H54 (cell line): ENCODE measurements at regions not wholly inside any gene's neighbourhood (a gene's known extent, or its start where the extent isn't known, plus 50 kb on each side); places are given as distances from the start of the nearest gene placed in this dataset.
"Not testable (repeated sequence)": the region's sequence is repeated elsewhere in the genome, so short reads cannot be mapped to it uniquely, and the experiment has no call there.

Source experiments
- DNase-seq: peaks from one replicate; pipeline ENCODE4 v3.0.0; 2011; ENCODE audit warnings: low spot score, mixed read lengths; ENCODE audit not compliant: insufficient read length
- FAIRE-seq: peaks from 3 replicates; lab custom pipeline; 2011; peaks lifted over from hg19 to GRCh38; lab: Jason Lieb, UNC
- POLR2A ChIP-seq: IDR thresholded peaks from 2 replicates; pipeline ENCODE4 v1.6.1; 2011; ENCODE audit warnings: low read depth, mild to moderate bottlenecking, low read length

- FAIRE-seq = no peak
- no peak for TF ChIP-seq POLR2A
- no peak for DNase-seq
Measured at GRCh38 chr6:76867182-76867581, 596.1 kb downstream of the HTR1B start.

GRCh38 chr6:76866091-76866915 lies 597.0 kb downstream of the HTR1B start:
- TF ChIP-seq POLR2A = no peak
- FAIRE-seq = no peak
- no peak for DNase-seq

- DNase-seq (no peak), FAIRE-seq (no peak)
- no peak for TF ChIP-seq POLR2A
Measured at GRCh38 chr6:76862936-76863335, 600.4 kb downstream of the HTR1B start.

GRCh38 chr6:76861403-76861802 lies 601.9 kb downstream of the HTR1B start:
- DNase-seq = no peak
- no peak for TF ChIP-seq POLR2A
- FAIRE-seq = peak; percentile 75

DNA sequence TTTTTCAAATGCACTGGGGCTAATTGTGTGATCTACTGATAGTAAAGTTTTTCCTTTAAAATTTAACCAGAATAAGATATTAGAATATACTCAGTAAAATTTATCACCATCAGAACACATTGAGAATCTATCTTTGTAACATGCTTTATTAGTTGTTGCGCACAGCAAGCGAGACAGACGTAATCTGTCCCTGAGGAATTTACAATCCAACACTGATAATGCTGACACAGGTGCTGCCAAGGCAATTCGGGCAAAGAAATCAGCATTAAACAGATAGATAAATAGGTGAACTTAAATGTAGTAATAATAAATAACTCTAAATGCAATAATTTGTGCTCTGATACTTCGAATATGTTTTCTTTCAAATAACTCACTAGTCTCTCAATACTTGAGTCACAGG lies 607.2 kb downstream of the HTR1B start:
- FAIRE-seq (no peak), DNase-seq (no peak)
- no peak for TF ChIP-seq POLR2A

GRCh38 chr6:76852776-76853175 lies 610.5 kb downstream of the HTR1B start:
- peak; percentile 79 for FAIRE-seq
- TF ChIP-seq POLR2A = no peak
- no peak for DNase-seq

- not testable (repeated sequence) for FAIRE-seq, DNase-seq
Measured at GRCh38 chr6:76849274-76849970, 613.9 kb downstream of the HTR1B start.

DNA sequence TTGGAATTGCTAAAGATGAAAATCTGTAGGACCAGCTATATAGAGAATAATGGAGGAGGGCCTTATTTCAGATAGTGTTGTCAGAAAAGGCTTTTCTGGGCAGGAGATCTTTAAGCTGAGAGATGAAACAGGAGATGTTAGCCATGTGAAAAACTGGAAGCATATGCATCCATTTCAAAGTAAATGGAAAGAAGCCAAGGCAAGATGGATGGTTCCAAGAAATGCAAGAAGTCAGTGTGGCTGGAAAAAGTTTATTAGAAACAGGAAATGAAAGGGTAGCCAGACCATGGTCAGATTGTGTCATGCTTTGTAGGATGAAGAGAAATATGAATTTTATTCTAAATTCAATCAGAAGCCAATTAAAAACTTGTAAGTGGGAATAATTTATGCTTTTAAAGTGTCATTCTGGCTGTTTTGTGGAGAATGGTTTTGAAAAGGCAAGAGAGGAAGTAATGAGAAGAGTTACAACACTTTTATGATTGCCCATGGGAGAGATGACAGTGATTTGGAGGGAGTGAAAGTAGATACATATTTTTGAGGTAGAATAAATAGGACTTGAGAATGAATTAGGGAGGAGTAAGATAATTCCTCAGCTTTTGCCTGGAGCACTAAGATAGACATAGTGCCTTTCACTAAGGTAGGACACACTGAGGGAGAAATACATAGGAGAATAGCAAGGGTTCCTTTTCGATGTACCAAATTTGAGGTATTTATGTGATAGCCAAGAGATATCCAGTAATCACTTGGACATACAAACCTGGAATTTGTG lies 620.1 kb downstream of the HTR1B start:
- FAIRE-seq (no peak), DNase-seq (no peak)
- no peak for TF ChIP-seq POLR2A

- no peak for TF ChIP-seq POLR2A
- no peak for DNase-seq
- FAIRE-seq = no peak
Measured at GRCh38 chr6:76840865-76841264, 622.4 kb downstream of the HTR1B start.

- no peak for FAIRE-seq
- no peak for TF ChIP-seq POLR2A
- no peak for DNase-seq
Measured at GRCh38 chr6:76840041-76840745, 623.1 kb downstream of the HTR1B start.

DNA sequence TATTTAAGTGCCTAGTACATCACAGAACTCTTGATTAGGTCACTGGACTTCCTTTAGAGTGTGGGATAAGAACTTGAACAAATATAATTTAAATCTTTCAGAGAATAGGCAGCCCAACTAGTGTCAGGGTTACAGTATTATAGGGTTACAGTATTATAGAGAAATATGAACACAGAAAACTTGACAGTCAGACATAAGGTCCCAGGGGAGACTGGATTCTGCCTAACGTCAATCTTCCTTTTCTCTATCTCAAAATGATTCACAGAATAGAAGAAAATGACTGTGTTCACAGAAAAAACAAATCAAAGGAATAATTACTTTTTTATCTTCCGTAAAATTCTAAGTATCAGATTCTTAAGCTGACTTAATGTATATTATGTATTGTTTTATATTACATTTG lies 623.8 kb downstream of the HTR1B start:
- DNase-seq (no peak), FAIRE-seq (no peak)
- no peak for TF ChIP-seq POLR2A

GRCh38 chr6:76837564-76837963 lies 625.7 kb downstream of the HTR1B start:
- no peak for TF ChIP-seq POLR2A
- no peak for DNase-seq
- no peak for FAIRE-seq

GRCh38 chr6:76835695-76836094 lies 627.6 kb downstream of the HTR1B start:
- TF ChIP-seq POLR2A = no peak
- DNase-seq = no peak
- FAIRE-seq = no peak
